Colon (tissue), 2 donors: ENCODE measurements at regions not wholly inside any gene's neighbourhood (a gene's known extent, or its start where the extent isn't known, plus 50 kb on each side); places are given as distances from the start of the nearest gene placed in this dataset.
A peak's percentile ranks its signal among the peaks of the same experiment; 100 is the strongest.
"Not testable (repeated sequence)": the region's sequence is repeated elsewhere in the genome, so short reads cannot be mapped to it uniquely, and the experiment has no call there.

Source experiments
- FAIRE-seq: peaks from 2 replicates; lab custom pipeline; 2012; peaks lifted over from hg19 to GRCh38; lab: Jason Lieb, UNC
- donor health status: control.
- donor health status: control.

DNA sequence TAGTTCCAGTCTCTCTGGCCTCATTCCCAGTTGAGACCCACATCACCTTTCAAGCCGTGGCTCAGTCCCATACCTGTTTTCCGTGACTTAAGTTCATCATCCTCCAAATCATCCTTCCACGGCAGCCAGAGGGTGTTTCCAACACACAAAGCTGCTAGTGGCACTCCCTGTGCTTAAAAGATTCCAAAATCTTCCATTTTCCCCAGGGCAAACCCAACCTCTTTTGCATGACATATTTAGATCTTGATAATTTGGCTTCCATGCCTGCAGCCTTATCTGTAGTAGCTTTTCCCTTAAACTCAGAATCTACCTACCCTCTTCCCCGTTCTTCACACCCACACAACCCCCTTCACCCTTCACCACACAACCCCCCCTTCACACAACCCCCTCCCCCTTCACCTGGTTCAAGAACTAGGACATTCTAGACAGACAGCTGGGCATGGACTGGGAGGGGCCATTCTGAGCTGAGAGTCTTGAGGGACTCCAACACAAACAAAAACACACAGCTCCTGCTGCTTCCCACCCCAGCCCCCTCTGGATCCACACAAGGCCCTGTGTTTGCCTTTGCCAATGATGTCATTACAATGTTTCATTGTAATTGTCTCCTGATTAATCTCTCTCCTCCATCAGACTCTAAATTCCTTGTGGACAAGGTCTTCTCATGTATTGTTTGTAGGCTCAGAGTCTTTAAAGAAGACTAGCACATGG, 268.2 kb downstream of the SH3GL2 start:
- no peak for FAIRE-seq

DNA sequence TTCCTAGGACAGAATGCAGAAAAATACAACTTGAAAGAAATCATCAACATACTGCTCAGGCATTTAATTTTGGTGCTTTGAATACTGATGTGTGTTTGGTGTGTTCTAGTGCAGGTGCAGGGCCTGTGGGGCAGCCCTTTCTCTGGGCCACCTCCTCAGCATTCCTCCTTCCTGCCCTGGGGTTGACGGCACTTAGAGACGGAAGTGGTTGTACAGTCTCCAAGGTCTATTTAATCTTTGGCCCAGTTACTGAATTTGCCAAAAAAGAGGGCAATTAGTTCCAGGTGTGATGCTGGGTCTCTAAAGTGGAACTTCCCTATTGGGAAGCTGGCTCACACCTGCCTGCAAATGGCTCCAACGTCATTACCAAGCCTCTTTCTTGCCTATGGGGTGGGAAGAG, 269.0 kb downstream of the SH3GL2 start:
- FAIRE-seq = no peak

DNA sequence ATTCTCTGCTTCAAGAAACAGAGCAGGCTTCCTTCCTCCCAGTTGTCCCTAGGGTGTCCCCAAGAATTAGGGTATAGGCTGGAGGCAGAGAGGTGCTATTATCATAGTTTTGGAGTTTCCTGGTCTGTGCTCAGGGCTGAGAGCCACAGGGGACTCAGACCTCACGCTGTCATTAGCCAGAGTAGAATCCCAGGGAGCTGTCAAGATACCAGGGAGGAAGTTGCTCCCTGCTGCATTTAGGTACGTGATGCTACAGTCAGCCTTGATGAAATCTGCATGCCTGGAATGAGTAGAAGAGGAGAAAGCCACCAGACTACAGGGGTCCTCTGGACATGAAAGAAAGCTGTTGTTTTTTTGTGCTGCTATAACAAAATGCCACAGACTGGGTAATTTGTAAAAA, 273.2 kb downstream of the SH3GL2 start:
- FAIRE-seq = no peak

DNA sequence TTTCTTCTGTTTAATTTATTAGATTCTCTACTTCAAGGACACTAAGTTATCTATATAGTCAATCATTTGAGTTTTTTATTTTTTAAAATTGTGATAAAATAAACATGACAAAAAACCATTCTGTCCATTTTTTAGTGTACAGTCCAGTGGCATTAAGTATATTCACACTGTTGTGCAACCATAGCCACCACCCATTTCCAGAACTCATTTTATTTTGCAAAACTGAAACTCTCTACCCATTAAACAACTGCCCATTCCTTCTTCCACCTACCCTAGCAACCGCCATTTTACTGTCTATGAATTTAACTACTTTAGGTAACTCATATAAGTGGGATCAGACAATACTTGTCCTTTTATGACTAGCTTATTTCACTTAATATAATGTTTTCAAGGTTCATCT, 275.6 kb downstream of the SH3GL2 start:
- FAIRE-seq = no peak

DNA sequence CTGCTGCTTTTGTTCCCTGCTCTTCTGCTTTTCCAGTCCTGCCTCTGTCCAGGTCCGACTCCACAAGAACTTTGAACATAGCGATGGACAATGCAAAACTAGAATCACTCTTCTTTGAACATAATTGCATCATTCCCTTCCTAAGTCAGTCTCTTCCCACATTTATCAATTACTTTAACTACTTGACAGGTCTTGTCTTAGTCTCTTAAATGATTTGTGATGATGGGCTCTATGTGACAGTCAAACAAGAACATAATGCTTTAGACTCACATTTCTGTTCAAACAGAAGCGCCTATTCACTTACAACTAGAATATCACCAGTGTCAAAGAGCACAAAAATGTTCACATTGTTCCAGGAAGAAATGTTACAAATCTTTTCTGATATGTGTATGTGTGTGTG, 278.1 kb downstream of the SH3GL2 start:
- no peak for FAIRE-seq

DNA sequence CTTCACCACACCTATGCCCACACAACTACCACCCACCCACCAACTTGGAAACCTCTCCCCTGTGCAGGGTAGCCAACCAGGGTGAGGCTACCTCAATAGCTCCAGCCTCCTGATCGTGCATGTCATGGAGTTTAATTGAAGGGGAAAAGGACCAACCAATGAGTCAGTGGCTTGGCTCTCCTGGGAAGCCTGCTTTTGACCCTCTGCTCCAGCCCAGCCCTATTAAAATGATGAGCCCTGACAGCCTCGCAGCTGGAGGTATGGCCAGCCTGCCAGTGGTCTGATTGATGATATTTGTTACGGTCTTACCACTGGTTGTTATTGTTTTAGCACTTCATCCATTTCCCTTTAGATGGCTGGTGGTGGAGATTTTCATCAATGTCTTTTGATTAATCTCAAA, 280.4 kb downstream of the SH3GL2 start:
- no peak for FAIRE-seq

DNA sequence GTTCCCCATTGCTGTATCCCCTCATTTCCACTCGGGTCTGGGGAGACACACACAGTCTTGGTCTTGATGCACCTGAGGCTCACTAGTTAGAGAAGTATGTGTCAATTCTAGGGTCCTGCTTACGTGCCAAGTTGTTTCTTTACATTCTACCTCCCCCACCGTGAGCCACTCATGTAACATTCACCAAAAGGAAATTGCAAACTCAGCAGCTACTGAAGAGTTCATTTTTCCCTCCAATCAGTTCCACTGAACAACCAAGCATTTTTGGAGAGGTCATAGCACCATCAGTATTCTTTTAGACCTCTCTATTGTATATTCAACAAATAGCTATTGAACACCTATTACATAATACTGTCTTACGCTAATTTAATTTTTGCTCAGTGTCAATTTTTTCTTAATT, 281.1 kb downstream of the SH3GL2 start:
- no peak for FAIRE-seq

DNA sequence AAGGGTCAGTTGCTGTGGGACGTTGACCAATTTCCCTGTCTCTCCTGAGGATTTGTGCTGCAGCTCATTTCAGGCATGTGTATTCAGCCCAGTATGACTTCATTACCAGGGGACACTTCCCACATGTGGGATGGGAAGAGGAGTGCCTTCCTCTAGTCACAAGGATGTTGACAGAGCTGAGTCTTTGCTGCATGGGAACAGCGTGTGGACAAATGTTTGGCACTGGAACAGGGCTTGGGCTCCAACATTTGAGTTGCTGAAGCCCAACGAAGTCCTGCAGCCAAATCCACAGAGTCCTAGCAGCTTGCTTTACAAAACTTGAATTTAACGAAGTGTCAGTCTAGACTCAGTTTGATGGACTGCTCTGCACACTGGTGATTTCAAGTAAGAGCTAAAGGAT, 283.2 kb downstream of the SH3GL2 start:
- FAIRE-seq = no peak

DNA sequence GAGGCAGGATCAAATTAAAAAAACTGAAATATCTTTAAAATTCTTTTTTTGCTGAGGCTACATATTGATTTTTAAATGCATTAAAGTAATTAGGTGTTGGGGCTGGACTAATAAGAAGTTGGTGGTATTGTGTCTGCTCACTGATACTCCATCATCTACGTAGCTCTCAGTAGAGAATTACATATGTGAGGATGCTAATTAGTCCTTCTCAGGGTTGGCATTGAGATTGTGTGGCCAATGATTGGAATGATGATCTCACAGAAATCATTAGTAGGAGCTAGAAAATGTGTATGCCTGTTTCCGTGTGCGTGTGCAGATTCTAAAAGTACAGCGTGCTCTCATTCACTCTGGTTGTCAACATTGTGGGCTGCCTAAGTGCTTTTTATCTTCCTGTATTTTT, 283.8 kb downstream of the SH3GL2 start:
- FAIRE-seq = no peak

DNA sequence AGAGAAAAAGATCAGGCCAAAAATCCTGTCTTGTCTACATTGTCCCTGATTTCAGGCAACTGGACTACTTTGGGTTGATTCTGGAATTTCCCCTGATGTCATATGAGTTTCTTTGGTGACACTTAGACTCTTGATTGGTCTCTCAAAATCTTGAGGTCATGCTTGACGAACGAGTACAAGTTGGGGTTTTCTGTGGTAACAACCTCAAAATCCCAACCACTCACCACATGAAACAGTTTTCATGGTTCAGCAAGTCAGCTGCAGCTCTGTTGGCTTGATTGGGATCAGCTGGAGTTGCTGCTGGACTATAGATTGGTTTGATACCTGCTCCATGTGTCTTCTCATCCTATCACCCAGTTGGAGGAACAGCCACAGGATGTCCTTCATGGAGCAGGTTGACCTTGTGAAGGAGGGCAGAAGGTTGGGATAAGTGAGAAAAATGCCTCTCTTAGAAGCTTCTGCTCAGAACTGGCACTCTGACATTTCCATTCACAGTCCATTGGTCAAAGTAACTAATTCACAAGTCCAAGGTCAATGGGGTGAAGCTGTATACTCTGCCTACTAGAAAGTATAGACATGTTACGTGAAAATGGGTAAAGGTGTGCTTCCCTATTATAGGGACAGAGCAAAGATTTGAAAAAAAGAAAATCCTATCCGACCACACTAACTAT, 284.5 kb downstream of the SH3GL2 start:
- FAIRE-seq = no peak

DNA sequence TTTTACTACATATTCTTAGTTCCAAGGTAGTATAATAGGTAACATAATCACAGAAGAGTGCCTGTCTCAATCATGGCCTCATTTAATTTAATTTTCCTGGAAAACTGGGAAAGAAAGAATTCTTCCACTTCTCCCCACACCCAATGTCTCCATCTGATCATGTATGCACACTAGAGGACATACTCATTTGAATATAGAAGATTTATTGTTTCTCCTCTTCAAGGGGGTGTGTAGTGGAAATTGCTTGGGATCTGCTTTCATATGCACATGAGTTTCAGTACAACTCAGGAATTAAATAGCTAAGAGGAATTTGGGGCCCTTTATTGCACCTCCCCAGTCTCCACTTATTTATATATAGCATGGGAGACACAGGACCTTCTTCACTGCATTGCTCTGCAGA, 285.1 kb downstream of the SH3GL2 start:
- no peak for FAIRE-seq

DNA sequence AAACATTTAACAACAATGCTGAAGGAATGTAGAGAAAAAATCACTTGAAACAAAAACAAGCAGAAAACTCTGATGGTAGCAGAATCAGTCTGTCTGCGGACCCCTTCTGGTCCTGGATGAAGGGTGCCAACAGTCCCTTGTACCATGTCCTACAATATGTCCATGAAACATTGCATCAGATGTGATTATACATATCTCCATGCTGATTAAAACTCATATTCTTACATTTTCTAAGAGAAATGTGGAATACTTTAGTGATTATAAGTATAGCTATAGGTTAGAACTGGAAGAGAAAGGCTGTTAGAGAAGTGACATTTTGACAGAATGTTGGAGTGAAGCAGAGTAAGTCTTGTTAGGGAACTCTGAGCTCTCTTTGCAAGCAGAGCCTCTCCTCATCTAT, 286.1 kb downstream of the SH3GL2 start:
- no peak for FAIRE-seq

DNA sequence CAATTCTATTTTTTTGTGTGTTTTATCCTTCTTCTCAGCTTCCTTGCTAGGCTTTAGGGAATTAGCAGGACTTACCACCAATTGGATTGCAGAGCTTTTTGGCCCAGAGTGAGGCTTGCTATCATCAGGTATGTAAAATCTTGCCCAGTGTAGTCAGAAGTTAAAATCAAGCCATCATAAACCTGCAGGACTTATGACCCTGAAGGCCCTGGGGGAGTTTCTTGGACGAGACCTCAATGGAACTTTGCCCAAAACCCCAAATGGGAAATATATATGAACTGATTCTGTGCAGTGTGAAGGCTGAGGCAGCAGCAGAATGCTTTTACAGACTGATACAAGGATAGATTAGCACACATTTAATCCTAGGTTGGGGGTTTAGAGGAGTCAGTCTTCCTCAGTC, 287.0 kb downstream of the SH3GL2 start:
- FAIRE-seq = no peak

DNA sequence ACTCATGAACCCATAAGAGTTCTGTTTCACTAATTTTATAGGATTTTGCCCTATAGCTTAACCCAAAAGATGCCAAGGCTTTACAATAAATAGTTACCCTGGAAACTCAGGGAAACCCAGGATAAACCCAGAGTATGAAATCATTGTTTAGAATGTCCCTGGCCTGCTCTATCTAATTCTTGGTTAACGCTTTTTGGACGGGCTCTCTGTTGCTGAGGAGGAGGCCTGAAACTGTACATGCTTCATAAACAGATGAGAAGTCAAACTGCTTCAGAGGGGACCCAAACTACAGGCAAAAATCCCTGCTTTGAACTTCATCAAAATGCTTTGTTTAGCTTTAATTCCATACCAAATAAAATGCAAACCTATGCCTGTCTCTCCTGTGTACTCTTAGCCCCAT, 291.9 kb downstream of the SH3GL2 start:
- no peak for FAIRE-seq

DNA sequence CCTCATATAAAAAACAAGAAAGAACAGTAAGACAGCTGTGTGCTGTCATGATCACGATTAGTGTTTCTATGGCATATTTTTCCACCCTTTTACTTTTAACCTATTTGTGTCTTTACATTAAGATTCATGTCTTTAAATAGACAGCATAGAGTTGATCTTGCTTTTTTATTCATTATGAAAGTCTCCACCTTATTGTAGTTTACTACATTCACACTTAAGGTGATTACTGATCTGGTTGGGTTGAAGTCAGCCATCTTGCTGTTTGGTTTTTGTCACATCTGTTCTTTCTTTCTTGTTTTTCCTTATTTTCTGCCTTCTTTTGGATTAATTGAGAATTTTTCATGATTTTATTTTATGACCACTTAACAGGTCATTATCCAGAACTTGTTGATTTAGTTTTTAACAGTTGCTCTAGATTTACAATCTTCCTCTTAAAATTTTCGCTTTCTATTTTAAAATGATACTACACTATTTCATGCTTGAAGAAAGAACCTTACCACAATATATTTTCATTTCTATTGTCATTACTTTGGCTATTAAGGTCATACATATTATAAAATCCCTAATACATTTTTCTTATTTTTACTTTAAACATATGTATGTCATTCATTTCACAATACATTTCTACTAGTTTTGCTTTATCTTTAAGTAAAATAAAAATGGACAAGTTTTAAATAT, 292.5 kb downstream of the SH3GL2 start:
- peak; percentile 64 for FAIRE-seq

DNA sequence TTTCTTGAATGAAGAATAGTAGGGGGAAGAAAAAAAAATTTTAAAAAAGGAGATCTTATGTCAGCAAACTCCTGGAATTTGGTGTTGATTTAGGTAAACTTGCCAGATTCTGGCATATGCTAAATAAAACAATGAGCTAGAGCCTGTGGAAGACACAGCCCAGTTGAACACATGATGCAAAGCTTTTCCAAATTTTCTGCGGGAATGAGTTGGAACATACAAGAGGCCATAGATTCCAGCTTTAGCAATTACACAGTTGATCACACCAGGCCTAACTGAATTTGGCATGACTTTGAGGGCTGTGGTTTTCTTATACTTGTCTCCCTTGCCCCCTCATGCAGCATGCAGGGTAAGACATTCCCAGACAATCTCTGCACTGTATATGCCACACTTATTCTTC, 297.0 kb downstream of the SH3GL2 start:
- no peak for FAIRE-seq

DNA sequence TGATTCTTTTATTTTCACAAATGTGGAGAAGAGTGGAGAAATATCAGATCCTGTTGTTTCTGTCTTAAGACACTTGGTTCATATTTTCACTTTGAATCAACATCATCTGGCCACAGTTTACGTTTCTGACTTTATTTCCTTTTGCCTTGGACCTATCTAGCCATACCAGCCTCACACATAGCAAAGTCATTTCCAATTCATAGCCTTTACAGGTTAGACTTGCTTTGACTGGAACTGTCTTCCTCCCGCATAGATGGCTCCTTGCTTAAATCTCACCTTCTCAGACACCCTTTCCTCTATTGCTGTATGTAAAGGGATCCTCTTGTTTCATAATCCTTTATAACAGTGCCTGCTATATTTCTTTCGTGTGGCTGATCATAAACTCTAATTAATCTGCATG, 297.8 kb downstream of the SH3GL2 start:
- FAIRE-seq = no peak

DNA sequence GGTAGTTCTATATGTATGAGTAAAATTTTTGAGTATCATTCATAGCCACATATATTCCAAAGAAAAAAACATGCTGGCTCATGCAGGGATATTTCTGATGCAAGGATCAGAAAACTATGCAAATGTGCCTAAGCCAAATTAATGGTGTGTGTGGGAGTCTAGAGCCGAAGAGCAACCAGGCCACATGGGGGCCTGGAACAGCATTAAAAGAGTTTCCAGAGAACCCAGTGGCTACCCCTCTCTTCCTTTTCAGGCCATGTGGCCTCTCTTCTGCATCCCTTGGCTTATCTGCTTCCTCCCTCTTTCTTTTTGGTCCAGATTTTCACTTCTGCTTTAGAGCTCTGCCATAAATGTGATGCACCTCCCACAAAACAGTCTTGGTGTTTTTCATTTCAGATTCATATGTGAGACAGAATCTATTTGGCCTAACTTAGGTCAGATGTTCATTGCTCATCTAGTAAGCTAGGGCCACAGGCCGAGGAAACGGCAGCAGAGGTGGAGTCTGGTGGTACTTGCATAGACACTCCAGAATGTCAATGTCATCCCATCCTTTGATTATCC, 300.0 kb downstream of the SH3GL2 start:
- FAIRE-seq = no peak

DNA sequence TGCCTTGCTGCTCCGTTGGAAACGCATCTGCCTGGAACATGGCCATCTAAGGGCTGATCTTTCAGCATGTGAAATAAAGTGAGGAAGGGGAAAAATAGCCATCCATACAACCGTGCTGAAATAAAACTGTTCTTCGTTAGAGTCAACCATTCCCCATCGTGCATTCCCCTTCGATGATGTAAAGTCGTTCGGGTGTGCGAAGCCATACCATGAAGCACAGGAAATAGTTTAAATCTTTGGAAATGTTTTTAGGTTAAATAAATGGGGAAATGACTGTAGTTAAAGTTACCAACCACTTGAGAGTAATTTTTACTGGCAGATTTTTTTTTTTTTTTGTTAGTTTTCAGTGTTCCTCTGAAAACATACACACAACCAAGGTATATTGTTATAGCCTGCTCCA, 302.5 kb downstream of the SH3GL2 start:
- no peak for FAIRE-seq

DNA sequence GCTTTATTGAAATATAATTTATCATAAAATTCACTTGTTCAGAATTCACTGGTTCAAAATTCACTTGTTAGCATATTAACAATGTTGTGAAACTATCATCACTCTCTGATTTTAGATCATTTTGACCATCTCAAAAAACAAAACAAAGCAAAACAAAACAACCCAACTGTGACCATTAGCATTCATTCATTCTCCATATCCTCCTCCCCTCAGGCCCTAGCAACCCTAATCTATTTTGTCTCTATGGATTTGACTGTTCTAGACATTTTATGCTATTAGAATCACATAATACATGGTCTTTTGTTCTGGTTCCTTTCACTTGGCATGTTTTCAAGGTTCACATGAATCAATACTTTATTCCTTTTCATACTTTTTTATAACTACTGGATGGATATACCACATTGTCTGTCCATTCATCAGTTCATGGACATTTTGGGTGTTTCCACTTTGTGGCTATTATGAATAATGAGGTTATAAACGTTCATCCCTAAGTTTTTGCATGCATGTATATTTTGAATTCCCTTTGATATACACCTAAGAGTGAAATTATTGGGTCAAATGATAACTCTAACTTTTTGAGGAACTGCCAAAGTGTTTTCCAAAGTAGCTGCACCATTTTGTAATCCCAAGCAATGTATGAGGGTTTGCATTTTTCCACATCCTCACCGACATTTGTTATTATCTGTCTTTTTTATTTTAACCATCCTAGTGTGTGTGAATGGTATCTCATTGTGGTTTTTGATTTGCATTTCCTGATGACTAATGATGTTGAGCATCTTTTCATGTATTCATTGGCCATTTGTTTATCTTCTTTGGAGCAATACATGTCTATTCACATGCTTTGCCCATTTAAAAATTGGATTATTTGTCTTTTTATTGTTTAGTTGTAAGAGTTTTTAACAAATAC, 304.1 kb downstream of the SH3GL2 start:
- no peak for FAIRE-seq

DNA sequence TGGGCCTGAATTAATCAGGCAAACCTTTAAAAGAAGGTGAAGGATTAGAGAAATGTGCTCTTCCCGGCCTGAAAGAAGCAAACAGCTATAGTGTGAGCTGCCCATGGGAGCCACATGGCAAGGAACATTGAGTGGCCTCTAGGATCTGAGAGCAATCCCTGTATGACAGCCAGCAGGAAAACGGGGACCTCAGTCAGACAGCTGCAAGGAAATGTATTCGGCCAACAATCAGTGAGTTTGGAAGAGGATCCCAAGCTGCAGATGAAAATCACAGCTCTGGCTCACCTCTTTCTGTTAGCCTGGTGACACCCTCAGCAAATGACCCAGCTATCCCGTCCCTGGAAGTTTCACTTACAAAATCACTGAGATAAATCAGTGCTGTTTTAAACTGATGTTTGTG, 309.2 kb downstream of the SH3GL2 start:
- no peak for FAIRE-seq

DNA sequence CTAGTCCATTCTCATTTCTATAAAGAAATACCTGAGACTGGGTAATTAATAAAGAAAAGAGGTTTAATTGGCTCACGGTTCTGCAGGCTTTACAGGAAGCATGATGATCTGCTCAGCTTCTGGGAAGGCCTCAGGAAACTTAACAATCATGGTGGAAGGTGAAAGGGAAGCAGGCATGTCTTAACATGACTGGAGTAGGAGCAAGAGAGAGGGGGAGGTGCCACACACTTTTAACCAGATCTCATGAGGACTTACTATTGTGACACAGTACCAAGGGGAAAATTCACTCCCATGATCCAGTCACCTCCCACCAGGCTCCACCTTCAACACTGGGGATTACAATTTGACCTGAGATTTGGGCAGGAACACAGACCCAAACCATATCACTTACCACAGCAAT, 310.1 kb downstream of the SH3GL2 start:
- not testable (repeated sequence) for FAIRE-seq
